Stimulated activated CD8-positive, alpha-beta memory T cell treated with anti-CD3 and anti-CD28 coated beads, Interleukin-15, amount 100 ng/mL, for 4 hours (primary cell): ENCODE measurements at regions not wholly inside any gene's neighbourhood (a gene's known extent, or its start where the extent isn't known, plus 50 kb on each side); places are given as distances from the start of the nearest gene placed in this dataset.
"Not testable (repeated sequence)": the region's sequence is repeated elsewhere in the genome, so short reads cannot be mapped to it uniquely, and the experiment has no call there.

Source experiments
- DNase-seq, 2 donors: peaks; one replicate each; pipeline ENCODE4 v3.0.0-alpha.2; 2020; ENCODE audit warnings: low read depth in 2 of 2

GRCh38 chr2:2797797-2798196 lies 466.7 kb upstream of the MYT1L start:
- DNase-seq: no peak

- no peak for DNase-seq
These were observed 465.1 kb upstream of the MYT1L start for GRCh38 chr2:2796207-2796606.

DNA sequence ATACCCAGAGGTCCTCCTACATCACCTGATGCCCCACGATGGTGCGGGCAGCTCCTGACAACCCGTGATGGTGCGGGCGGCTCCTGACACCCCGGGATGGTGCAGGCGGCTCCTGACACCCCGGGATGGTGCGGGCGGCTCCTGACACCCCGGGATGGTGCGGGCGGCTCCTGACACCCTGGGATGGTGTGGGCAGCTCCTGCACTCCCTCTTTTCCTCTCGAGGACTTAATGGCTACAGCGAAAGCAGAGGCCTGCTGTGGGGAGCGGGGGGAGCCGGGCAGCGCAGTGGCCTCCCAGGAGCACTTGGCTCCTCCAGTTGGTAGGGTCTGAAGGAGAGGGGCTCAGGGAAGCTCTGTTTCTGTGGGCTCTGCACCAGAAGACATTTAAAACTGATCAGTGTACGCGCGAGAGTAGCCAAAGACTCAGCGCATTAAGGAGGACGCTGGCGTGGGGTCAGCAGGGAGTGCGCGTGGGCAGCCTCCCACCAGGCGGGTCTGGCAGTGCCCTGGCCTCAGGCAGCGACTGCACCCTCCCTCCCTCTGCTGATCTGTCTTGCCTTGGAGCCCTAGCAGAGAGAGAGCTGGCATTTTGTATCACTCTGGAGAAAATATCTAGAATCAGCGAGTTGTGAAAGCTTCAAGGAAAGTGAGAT lies 464.5 kb upstream of the MYT1L start:
- DNase-seq: no peak

GRCh38 chr2:2793925-2794560 lies 463.0 kb upstream of the MYT1L start:
- DNase-seq: no peak

DNA sequence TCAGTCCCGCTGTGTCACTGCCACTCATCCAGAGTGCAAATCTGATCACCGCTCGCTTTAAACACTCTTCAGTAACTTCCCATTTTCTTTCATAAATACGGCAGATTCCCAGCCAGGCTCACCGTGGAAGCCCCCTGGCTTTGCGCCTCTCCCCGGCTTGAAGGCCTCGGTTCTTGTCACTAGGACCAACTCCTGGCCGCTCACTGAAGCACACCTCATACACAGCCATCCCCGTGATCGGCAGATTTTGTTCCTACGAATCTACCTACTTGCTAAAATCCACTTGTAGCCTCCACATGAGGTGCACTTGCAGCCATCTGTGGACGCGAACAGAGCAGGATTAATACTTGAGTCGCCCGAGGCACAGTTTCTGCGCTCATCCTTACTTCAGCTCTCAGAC lies 462.4 kb upstream of the MYT1L start:
- no peak for DNase-seq

DNA sequence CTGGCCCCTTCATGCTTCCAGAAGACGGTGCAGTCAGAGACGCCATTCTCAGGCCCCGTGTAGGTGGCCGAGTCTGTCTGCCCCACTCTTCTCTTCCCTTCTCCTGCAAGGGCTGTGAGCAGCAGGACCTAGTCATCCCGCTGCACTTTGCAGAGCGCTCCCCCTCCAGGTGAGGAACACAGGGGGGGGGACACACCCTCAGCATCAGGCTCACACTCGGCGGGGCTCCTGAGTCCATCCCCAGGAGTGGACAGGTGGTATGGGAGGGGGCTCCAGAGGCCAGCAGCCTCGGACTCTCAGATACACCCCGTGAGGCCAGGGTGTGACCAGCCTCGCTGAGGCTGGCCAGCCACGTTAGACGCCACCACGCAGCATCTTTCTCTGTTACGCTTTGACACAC lies 460.5 kb upstream of the MYT1L start:
- no peak for DNase-seq

GRCh38 chr2:2791031-2791430 lies 460.0 kb upstream of the MYT1L start:
- no peak for DNase-seq

GRCh38 chr2:2788076-2788475 lies 457.0 kb upstream of the MYT1L start:
- no peak for DNase-seq

DNA sequence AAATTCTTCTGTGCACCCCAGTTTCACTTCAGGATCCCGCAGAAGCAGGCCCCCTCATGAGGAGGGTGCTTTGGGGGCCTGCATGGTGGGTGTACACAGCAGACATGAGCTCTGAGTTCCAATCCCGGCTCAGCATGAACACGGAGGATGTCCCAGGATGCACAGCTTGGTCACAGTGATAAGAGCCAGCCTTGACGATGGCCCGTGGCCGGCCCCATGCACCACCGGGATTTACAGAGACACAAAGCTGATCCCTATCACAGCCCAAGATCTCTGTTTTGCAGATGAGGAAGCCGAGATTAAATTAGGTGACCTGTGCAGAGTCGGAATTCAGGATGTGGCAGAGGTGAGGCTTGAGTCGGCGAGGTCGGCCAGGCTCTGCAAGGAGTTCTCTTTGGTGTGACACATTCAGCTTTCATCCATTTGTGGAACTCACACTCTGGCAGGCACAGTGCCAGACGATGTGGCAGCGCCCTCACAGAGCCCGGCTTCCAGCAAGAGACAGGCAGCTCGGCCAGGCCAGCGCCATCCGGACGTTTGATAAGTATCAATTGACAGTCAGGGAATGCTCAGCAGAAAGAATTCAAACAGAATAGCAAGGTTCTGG lies 456.3 kb upstream of the MYT1L start:
- no peak for DNase-seq

- DNase-seq: no peak
These were observed 450.9 kb upstream of the MYT1L start for GRCh38 chr2:2782007-2782406.

GRCh38 chr2:2779727-2780126 lies 448.7 kb upstream of the MYT1L start:
- DNase-seq: no peak

DNA sequence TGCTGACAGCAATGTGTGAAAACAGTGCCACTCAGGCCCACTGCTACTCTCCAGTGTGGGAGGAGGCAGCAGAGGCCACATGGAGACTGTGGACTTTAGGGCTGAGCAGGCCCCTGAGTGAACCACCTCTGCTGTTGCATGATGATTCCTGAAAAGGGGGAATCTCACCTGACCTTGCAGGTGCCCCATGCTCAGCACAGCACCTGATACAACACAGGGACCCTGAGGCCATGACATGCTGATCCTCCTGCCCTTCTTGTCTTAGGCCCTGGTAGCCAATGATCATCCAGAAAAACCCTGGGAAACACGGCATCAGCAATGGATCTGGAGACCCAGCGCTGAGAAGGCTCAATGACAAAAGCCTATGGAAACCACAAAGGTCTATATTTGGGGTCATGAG lies 446.8 kb upstream of the MYT1L start:
- DNase-seq: no peak

DNA sequence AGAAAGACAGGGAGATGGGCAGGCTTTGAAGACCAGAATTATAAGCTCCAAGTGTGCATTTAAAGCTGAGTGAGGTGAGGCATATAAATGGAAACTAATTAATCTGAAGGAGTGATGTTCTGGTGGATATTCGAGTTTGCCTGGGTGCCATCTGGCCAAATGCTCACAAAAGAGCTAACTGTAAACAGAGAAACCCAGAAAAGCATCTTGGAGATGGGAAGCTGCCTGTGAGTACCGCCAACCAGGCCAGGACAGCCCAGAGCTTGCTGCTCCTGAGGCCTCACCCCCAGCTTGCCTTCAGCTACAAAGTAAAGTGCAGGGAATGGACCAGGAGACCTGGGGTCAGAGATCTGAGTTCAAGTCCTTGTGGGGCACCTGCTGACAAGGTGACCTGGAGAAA lies 446.1 kb upstream of the MYT1L start:
- no peak for DNase-seq

DNA sequence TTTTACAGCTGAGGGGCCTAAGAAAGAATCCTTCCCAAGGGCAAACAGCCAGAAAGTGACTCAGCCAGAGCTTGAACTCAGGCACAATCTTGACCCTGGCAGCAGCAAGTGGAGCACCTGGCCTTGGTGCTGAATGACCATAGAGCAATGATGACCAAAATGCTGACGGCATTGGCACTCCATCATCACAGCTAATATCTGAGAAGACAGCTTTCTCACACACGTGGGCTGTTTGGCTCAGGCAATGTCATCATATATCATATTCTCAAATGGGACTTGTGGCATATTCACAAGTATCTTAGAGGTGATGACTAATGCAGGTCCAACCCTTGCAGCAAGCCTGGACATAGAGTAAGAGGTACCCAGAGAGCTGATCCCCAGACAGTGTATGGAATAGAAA lies 443.9 kb upstream of the MYT1L start:
- DNase-seq: no peak

DNA sequence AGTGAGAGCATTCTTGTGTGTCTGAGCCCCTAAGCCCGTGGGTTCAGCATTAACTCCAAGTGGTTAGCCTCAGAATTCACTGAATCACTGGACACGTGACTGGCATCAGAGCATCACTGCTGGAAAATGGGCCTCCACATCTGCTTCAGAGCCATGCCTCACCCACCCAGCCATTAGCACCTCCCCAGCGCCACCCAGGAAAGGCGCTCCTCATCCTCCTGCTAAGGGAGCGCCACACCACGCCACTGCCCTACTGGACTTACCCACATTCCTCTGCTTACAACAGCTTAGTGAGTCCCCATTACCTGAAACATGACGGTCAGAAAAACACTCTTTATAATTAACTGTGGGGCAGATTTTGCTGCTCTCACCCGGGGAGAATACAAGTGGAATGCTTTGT lies 442.6 kb upstream of the MYT1L start:
- no peak for DNase-seq

- DNase-seq: not testable (repeated sequence)
These were observed 442.0 kb upstream of the MYT1L start for GRCh38 chr2:2773080-2773479.

DNA sequence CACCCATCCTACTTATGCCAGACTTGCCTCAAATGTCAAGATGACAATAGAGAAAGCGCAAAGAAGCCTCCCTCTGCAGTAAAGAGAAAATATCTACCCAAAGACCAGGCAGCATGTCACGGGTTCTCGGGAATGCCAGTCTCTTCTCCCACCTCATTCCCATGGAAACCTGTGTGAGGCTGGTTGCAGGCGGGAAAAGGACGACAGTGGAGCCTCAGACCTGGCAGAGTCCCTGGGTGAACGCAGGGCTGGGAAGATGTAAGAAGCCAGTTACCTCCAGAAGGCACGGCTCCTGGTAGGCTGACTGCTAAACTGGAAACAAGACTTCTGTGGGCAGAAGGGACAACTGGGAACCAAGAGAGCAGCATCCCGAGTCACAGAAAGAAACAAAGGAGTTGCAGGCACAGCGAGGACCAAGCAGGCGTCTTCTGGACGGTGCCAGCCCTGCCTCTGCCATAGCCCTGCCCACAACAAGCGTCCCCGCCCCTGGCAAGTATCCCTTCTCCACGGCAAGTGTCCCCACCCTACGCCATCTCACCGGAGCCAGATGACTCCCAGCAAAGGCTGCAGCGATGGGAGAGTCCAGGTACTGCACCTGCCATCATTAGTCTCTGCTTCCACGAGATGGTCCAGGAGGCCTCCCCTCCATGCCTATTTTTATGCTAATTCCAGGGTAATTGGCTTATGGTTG lies 440.8 kb upstream of the MYT1L start:
- DNase-seq: no peak

GRCh38 chr2:2769481-2770431 lies 438.7 kb upstream of the MYT1L start:
- no peak for DNase-seq

GRCh38 chr2:2768476-2768875 lies 437.4 kb upstream of the MYT1L start:
- no peak for DNase-seq

GRCh38 chr2:2767837-2768236 lies 436.8 kb upstream of the MYT1L start:
- no peak for DNase-seq

- DNase-seq: no peak
These were observed 434.9 kb upstream of the MYT1L start for GRCh38 chr2:2765839-2766495.
